ENCODE measurements at regions not wholly inside any gene's neighbourhood (a gene's known extent, or its start where the extent isn't known, plus 50 kb on each side); places are given as distances from the start of the nearest gene placed in this dataset.

GRCh38 chrX:140180585-140180984 is 215.3 kb upstream of the CXorf66 start:
- Histone ChIP-seq H3K27me3 (no peaks in the 10 kb centered on the region), H3K36me3 (no peaks in the 10 kb centered on the region), H3K27ac (no peak overlapping the region), H3K4me3 (no peak overlapping the region), H3K4me1 (no peaks in the 10 kb centered on the region), H3K9me3 (no peaks in the 10 kb centered on the region)
- no peak for DNase-seq (ENCODE audit: low spot score in 2 of 2)
- WGBS, result 54% methylated on average over 3 of the region's 3 CpGs
- TF ChIP-seq POLR2AphosphoS5 (IDR thresholded peaks at IDR 0.05) (no peak), POLR2A (IDR thresholded peaks at IDR 0.05) (no peak), EP300 (IDR thresholded peaks at IDR 0.05) (no peak), CTCF (IDR thresholded peaks at IDR 0.05) (no peak)

- Histone ChIP-seq H3K4me3 (no peak overlapping the region), H3K36me3 (no peaks in the 10 kb centered on the region), H3K27me3 (no peaks in the 10 kb centered on the region), H3K9me3 (no peaks in the 10 kb centered on the region), H3K4me1 (no peaks in the 10 kb centered on the region), H3K27ac (no peak overlapping the region)
- WGBS, result 33% methylated on average over 3 of the region's 3 CpGs
- no peak for TF ChIP-seq CTCF (IDR thresholded peaks at IDR 0.05)
- TF ChIP-seq EP300 (IDR thresholded peaks at IDR 0.05), result no peak
- TF ChIP-seq POLR2AphosphoS5 (IDR thresholded peaks at IDR 0.05), result no peak
- TF ChIP-seq POLR2A (IDR thresholded peaks at IDR 0.05), result no peak
- no peak for DNase-seq (ENCODE audit: low spot score in 2 of 2)
These were observed 212.5 kb upstream of the CXorf66 start for GRCh38 chrX:140177821-140178220.

- no peak for TF ChIP-seq POLR2A (IDR thresholded peaks at IDR 0.05)
- TF ChIP-seq CTCF (IDR thresholded peaks at IDR 0.05), result no peak
- no peak for TF ChIP-seq POLR2AphosphoS5 (IDR thresholded peaks at IDR 0.05)
- TF ChIP-seq EP300 (IDR thresholded peaks at IDR 0.05), result no peak
- Histone ChIP-seq H3K27me3 (no peaks in the 10 kb centered on the region), H3K4me1 (no peaks in the 10 kb centered on the region), H3K9me3 (no peaks in the 10 kb centered on the region), H3K4me3 (no peak overlapping the region), H3K36me3 (no peaks in the 10 kb centered on the region), H3K27ac (no peak overlapping the region)
- no peak for DNase-seq (ENCODE audit: low spot score in 2 of 2)
- 75% methylated on average over 2 of the region's 2 CpGs for WGBS
These were observed 207.1 kb upstream of the CXorf66 start for GRCh38 chrX:140172401-140172800.

- H3K27me3 ChIP-seq, result no peaks in the 10 kb centered on the region
- no peak overlapping the region for H3K4me3 ChIP-seq
- H3K36me3 ChIP-seq, result no peaks in the 10 kb centered on the region
- TF ChIP-seq EP300 (IDR thresholded peaks at IDR 0.05) (no peak), POLR2A (IDR thresholded peaks at IDR 0.05) (no peak), CTCF (IDR thresholded peaks at IDR 0.05) (no peak), POLR2AphosphoS5 (IDR thresholded peaks at IDR 0.05) (no peak)
- H3K27ac ChIP-seq, result no peak overlapping the region
- H3K4me1 ChIP-seq, result no peaks in the 10 kb centered on the region
- 47% methylated on average over 2 of the region's 2 CpGs for WGBS
- H3K9me3 ChIP-seq, result no peaks in the 10 kb centered on the region
- no peak for DNase-seq (ENCODE audit: low spot score in 2 of 2)
These were observed 202.2 kb upstream of the CXorf66 start for GRCh38 chrX:140167551-140167950.

- Histone ChIP-seq H3K9me3 (no peaks in the 10 kb centered on the region), H3K4me1 (no peaks in the 10 kb centered on the region), H3K36me3 (no peaks in the 10 kb centered on the region), H3K4me3 (no peak overlapping the region), H3K27me3 (no peaks in the 10 kb centered on the region), H3K27ac (no peak overlapping the region)
- no peak for TF ChIP-seq POLR2A (IDR thresholded peaks at IDR 0.05)
- no peak for TF ChIP-seq EP300 (IDR thresholded peaks at IDR 0.05)
- TF ChIP-seq POLR2AphosphoS5 (IDR thresholded peaks at IDR 0.05), result no peak
- no peak for TF ChIP-seq CTCF (IDR thresholded peaks at IDR 0.05)
- 79% methylated on average over 1 of the region's 1 CpG for WGBS
- DNase-seq (ENCODE audit: low spot score in 2 of 2), result no peak
These were observed 200.5 kb upstream of the CXorf66 start for GRCh38 chrX:140165849-140166248.

Data from suprapubic skin (tissue), 4 donors.